ENCODE measurements at regions not wholly inside any gene's neighbourhood (a gene's known extent, or its start where the extent isn't known, plus 50 kb on each side); places are given as distances from the start of the nearest gene placed in this dataset.
"Not testable (repeated sequence)": the region's sequence is repeated elsewhere in the genome, so short reads cannot be mapped to it uniquely, and the experiment has no call there.

GRCh38 chrX:128408842-128409241 lies 356.6 kb upstream of the ACTRT1 start:
- no peak for TF ChIP-seq CTCF (IDR thresholded peaks at IDR 0.05; ENCODE audit: borderline replicate concordance, insufficient read depth, low read depth, low read length)
- no peak overlapping the region for H3K4me3 ChIP-seq (ENCODE audit: low read depth, low read length)

- TF ChIP-seq CTCF (IDR thresholded peaks at IDR 0.05; ENCODE audit: borderline replicate concordance, insufficient read depth, low read depth, low read length), result no peak
- no peak overlapping the region for H3K4me3 ChIP-seq (ENCODE audit: low read depth, low read length)
Measured at GRCh38 chrX:128396601-128397000, 344.4 kb upstream of the ACTRT1 start.

GRCh38 chrX:128383846-128384245 lies 331.6 kb upstream of the ACTRT1 start:
- not testable (repeated sequence) for H3K4me3 ChIP-seq (ENCODE audit: low read depth, low read length)

- no peak for TF ChIP-seq CTCF (IDR thresholded peaks at IDR 0.05; ENCODE audit: borderline replicate concordance, insufficient read depth, low read depth, low read length)
- H3K4me3 ChIP-seq (ENCODE audit: low read depth, low read length), result no peak overlapping the region
Measured at GRCh38 chrX:128365492-128365891, 313.3 kb upstream of the ACTRT1 start.

- H3K4me3 ChIP-seq (ENCODE audit: low read depth, low read length), result no peak overlapping the region
- TF ChIP-seq CTCF (IDR thresholded peaks at IDR 0.05; ENCODE audit: borderline replicate concordance, insufficient read depth, low read depth, low read length), result no peak
Measured at GRCh38 chrX:128335671-128336070, 283.5 kb upstream of the ACTRT1 start.

- no peak overlapping the region for H3K4me3 ChIP-seq (ENCODE audit: low read depth, low read length)
- TF ChIP-seq CTCF (IDR thresholded peaks at IDR 0.05; ENCODE audit: borderline replicate concordance, insufficient read depth, low read depth, low read length), result no peak
Measured at GRCh38 chrX:128334821-128335220, 282.6 kb upstream of the ACTRT1 start.

GRCh38 chrX:128310912-128311311 lies 258.7 kb upstream of the ACTRT1 start:
- H3K4me3 ChIP-seq (ENCODE audit: low read depth, low read length), result no peak overlapping the region
- no peak for TF ChIP-seq CTCF (IDR thresholded peaks at IDR 0.05; ENCODE audit: borderline replicate concordance, insufficient read depth, low read depth, low read length)

GRCh38 chrX:128309311-128309710 lies 257.1 kb upstream of the ACTRT1 start:
- no peak overlapping the region for H3K4me3 ChIP-seq (ENCODE audit: low read depth, low read length)
- TF ChIP-seq CTCF (IDR thresholded peaks at IDR 0.05; ENCODE audit: borderline replicate concordance, insufficient read depth, low read depth, low read length), result no peak
